ENCODE measurements at regions not wholly inside any gene's neighbourhood (a gene's known extent, or its start where the extent isn't known, plus 50 kb on each side); places are given as distances from the start of the nearest gene placed in this dataset.

DNA sequence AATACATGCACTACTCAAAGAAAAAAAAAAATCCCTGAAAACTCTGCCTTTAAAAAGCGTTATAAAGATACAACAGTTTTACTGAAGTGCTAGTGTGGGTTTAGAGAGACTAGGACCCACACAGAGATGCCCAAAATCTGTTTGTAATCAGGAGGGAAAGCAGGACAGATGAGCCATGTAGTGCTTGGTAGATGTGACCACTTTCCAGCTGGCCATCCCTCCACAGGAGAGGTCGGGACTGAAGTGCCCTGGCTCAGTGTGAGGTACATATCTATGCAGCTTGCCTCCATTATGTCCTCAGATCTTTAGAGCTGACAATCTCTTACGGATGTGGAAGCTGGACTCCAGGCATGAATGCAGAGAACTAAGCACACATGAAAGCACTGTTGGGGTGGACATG is 57.5 kb upstream of the NANOGP8 start:
- Histone ChIP-seq H3K36me3 (ENCODE audit: control insufficient read depth, insufficient read depth, low read length) (no peaks in the 10 kb centered on the region), H3K9ac (ENCODE audit: insufficient read depth in 1 of 2, low read depth in 2 of 2, low read length in 2 of 2) (no peak overlapping the region), H3K27me3 (ENCODE audit: control insufficient read depth in 2 of 2, insufficient read depth in 2 of 2, low read length in 2 of 2) (no peaks in the 10 kb centered on the region), H3K4me3 (no peak overlapping the region), H3K4me2 (ENCODE audit: insufficient read depth, low read length) (no peak overlapping the region), H4K20me1 (replicated peaks; ENCODE audit: control insufficient read depth, insufficient read depth, low read length) (no peaks in the 10 kb centered on the region), H2AFZ (ENCODE audit: low read depth, low read length) (peak overlapping the region; percentile 78), H3K9me1 (ENCODE audit: control insufficient read depth, insufficient read depth, low read length) (no peaks in the 10 kb centered on the region), H3K79me2 (ENCODE audit: control insufficient read depth, insufficient read depth, low read length) (no peaks in the 10 kb centered on the region), H3K4me1 (replicated peaks in 1 of 2; ENCODE audit: control insufficient read depth in 2 of 2, insufficient read depth in 2 of 2, low read length in 2 of 2) (peaks cover 0 to 8% of the 10 kb centered on the region in 2 experiments; a peak in 3 of 5 replicates), H3K9me3 (replicated peaks; ENCODE audit: control insufficient read depth, insufficient read depth, low read depth, low read length) (no peaks in the 10 kb centered on the region), H3K27ac (ENCODE audit: extremely low read depth, low read depth, low read length) (peak overlapping the region; percentile 1; the same call in 1 of the 3 replicates)
- 20% methylated on average over 3 of the region's 3 CpGs for WGBS (ENCODE audit: insufficient coverage, low coverage, missing lambda C conversion rate)
- intact Hi-C loops (cut with micrococcal nuclease) (no loop called here), in situ Hi-C loops (cut with MboI) (no loop called here)
- BruUV-seq (replicated peaks), result no TSS peak
- ATAC-seq, result peak; percentile 70
- TF ChIP-seq ZNF184 (CRISPR knock-in tag; IDR thresholded peaks at IDR 0.05), result no peak
- TF ChIP-seq, protein P1, sequence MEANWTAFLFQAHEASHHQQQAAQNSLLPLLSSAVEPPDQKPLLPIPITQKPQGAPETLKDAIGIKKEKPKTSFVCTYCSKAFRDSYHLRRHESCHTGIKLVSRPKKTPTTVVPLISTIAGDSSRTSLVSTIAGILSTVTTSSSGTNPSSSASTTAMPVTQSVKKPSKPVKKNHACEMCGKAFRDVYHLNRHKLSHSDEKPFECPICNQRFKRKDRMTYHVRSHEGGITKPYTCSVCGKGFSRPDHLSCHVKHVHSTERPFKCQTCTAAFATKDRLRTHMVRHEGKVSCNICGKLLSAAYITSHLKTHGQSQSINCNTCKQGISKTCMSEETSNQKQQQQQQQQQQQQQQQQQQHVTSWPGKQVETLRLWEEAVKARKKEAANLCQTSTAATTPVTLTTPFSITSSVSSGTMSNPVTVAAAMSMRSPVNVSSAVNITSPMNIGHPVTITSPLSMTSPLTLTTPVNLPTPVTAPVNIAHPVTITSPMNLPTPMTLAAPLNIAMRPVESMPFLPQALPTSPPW (CRISPR knock-in tag; IDR thresholded peaks at IDR 0.05), result peak; percentile 31; the same call in 1 of the 2 replicates
- POLR2A ChIA-PET, result interaction anchor here (0.8 to 1.8 kb wide), 3 partner anchors 13 to 30 kb away, joined by 3 to 5 read pairs (median 3); no protein-coding TSS in a partner anchor
- FAIRE-seq, result no peak
- CTCF ChIA-PET (ENCODE audit: low intra/inter-chr PET ratio), result no interaction called here
- no peak for DNase-seq (ENCODE audit: extremely low read depth in 1 of 4, low spot score in 3 of 4)

DNA sequence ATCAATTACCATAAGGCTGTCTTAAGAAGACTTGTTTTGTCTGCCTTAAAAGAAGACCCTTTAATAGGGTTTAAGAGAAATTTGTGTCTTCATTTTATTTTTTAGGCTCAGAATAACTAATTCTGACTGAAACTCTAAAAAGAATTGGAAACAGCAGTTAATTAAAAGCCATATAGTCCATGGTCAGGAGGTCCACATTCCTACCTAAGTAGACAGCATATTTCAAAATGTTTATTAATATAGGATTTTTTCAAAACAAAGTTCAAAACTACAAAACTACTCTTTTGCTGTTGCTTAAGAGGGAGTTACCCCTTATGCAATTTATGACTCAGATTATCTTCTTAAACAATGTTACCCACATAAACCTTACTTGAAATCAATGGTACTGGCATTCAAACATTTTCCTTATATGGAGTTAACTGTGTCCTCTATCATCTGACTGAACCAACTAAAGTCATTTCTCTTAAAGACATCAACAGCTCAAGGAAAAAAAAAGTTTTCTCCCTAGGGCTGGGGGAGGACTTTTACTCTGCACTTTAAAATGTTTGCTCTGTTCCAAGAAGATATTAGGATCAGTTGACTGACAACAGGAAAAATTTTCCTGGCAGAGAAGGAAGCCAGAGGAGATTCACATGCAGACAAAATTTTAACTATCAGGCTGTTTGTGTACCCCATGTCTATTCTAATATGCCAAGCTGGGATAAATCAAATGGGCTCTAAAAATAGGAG is 56.8 kb upstream of the NANOGP8 start:
- no peak overlapping the region for H3K4me2 ChIP-seq (ENCODE audit: insufficient read depth, low read length)
- no peaks in the 10 kb centered on the region for H3K9me3 ChIP-seq (replicated peaks; ENCODE audit: control insufficient read depth, insufficient read depth, low read depth, low read length)
- DNase-seq (ENCODE audit: extremely low read depth in 1 of 4, low spot score in 3 of 4), result peak in 1 of 4 experiments; percentile 9
- peak; percentile 44 for FAIRE-seq
- intact Hi-C loops (cut with micrococcal nuclease), result no loop called here
- H3K27me3 ChIP-seq (ENCODE audit: control insufficient read depth in 2 of 2, insufficient read depth in 2 of 2, low read length in 2 of 2), result no peaks in the 10 kb centered on the region
- in situ Hi-C loops (cut with MboI), result no loop called here
- BruUV-seq (replicated peaks), result no TSS peak
- H4K20me1 ChIP-seq (replicated peaks; ENCODE audit: control insufficient read depth, insufficient read depth, low read length), result no peaks in the 10 kb centered on the region
- peak overlapping the region; percentile 1; the same call in 1 of the 3 replicates for H3K27ac ChIP-seq (ENCODE audit: extremely low read depth, low read depth, low read length)
- peaks cover 0 to 8% of the 10 kb centered on the region in 2 experiments; a peak in 3 of 5 replicates for H3K4me1 ChIP-seq (replicated peaks in 1 of 2; ENCODE audit: control insufficient read depth in 2 of 2, insufficient read depth in 2 of 2, low read length in 2 of 2)
- H3K4me3 ChIP-seq, result no peak overlapping the region
- H3K79me2 ChIP-seq (ENCODE audit: control insufficient read depth, insufficient read depth, low read length), result no peaks in the 10 kb centered on the region
- H3K36me3 ChIP-seq (ENCODE audit: control insufficient read depth, insufficient read depth, low read length), result no peaks in the 10 kb centered on the region
- CTCF ChIA-PET (ENCODE audit: low intra/inter-chr PET ratio), result no interaction called here
- H2AFZ ChIP-seq (ENCODE audit: low read depth, low read length), result peak overlapping the region; percentile 78; the same call in 1 of the 2 replicates
- POLR2A ChIA-PET, result interaction anchor here (0.6 to 1.8 kb wide), 5 partner anchors 13 to 506 kb away, joined by 3 to 5 read pairs (median 3); no protein-coding TSS in a partner anchor
- peak; percentile 58 for ATAC-seq
- no peak overlapping the region for H3K9ac ChIP-seq (ENCODE audit: insufficient read depth in 1 of 2, low read depth in 2 of 2, low read length in 2 of 2)
- H3K9me1 ChIP-seq (ENCODE audit: control insufficient read depth, insufficient read depth, low read length), result no peaks in the 10 kb centered on the region
- TF ChIP-seq RFX7 (CRISPR knock-in tag; IDR thresholded peaks at IDR 0.05), result no peak
- peak in 1 of 2 experiments; percentile 25; a peak in 1 of 4 replicates for TF ChIP-seq TRIM24 (IDR thresholded peaks at IDR 0.05)
- peak; percentile 62 for TF ChIP-seq MEIS2 (IDR thresholded peaks at IDR 0.05; ENCODE audit: partially characterized antibody)
- TF ChIP-seq TCF3 (CRISPR knock-in tag; IDR thresholded peaks at IDR 0.05), result peak; percentile 15; the same call in 1 of the 2 replicates
- peak; percentile 75 for TF ChIP-seq ZNF766 (CRISPR knock-in tag; conservative IDR thresholded peaks at IDR 0.05)
- TF ChIP-seq CEBPB (tag; IDR thresholded peaks at IDR 0.05), result peak; percentile 81
- TF ChIP-seq FOSL1 (tag; conservative IDR thresholded peaks at IDR 0.05), result peak; percentile 87
- TF ChIP-seq EP300 (IDR thresholded peaks at IDR 0.05; ENCODE audit: low read length), result 0 out of 2 replicates have a peak, but pooled peaks have one; percentile 14
- no peak for TF ChIP-seq ATF7 (IDR thresholded peaks at IDR 0.05)
- TF ChIP-seq SRF (CRISPR knock-in tag; IDR thresholded peaks at IDR 0.05), result peak in 1 of 2 experiments; percentile 71; a peak in 2 of 4 replicates
- TF ChIP-seq, protein P2, sequence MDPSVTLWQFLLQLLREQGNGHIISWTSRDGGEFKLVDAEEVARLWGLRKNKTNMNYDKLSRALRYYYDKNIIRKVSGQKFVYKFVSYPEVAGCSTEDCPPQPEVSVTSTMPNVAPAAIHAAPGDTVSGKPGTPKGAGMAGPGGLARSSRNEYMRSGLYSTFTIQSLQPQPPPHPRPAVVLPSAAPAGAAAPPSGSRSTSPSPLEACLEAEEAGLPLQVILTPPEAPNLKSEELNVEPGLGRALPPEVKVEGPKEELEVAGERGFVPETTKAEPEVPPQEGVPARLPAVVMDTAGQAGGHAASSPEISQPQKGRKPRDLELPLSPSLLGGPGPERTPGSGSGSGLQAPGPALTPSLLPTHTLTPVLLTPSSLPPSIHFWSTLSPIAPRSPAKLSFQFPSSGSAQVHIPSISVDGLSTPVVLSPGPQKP (CRISPR knock-in tag; IDR thresholded peaks at IDR 0.05), result no peak
